ENCODE measurements at regions not wholly inside any gene's neighbourhood (a gene's known extent, or its start where the extent isn't known, plus 50 kb on each side); places are given as distances from the start of the nearest gene placed in this dataset.

GRCh38 chr17:83177611-83178532 lies 98.5 kb downstream of the METRNL start:
- peak in 1 of 2 donors; percentile 2 for DNase-seq (ENCODE audit: low read depth in 1 of 2, low spot score in 1 of 2)

DNA sequence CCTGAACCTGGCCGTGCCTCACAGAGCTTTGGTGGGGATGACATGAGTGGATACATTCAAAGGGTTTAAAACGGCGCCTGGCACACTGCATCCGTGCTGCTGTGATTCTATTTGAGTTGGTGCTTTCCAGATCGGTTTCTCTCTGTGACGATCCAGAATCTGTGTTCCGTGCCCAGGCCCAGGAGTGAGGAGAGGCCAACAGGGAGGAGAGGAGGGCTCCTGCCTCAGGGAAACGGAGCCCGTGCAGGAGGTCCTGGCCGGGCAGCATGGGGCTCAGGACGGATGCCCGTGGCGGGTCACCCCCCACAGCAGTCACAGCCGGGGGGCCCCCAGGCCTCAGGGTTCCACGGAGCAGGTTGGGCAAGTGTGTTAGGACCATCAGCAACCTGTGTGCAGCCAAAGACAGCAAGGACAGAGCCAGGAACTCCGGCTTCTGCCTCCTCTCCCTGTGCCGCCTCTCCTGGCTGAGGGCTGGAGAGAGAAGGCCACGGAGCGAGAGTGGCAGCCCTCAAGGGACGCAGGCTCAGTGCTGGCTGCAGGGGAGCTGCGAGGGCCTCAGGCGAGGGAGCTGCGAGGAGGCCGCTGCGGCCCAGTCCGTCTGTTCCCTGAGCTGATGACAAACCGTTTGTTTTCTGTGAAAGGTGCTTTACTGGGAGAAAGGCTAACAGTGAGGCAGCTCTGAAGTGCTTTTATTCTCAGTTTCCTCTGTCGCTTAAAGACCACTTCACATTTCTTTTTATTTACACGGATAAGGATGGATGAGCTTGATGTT lies 99.3 kb downstream of the METRNL start:
- peak in 1 of 2 donors; percentile 2 for DNase-seq (ENCODE audit: low read depth in 1 of 2, low spot score in 1 of 2)

GRCh38 chr17:83179374-83179773 lies 100.0 kb downstream of the METRNL start:
- DNase-seq (ENCODE audit: low read depth in 1 of 2, low spot score in 1 of 2): no peak

GRCh38 chr17:83179811-83180210 lies 100.4 kb downstream of the METRNL start:
- no peak for DNase-seq (ENCODE audit: low read depth in 1 of 2, low spot score in 1 of 2)

DNA sequence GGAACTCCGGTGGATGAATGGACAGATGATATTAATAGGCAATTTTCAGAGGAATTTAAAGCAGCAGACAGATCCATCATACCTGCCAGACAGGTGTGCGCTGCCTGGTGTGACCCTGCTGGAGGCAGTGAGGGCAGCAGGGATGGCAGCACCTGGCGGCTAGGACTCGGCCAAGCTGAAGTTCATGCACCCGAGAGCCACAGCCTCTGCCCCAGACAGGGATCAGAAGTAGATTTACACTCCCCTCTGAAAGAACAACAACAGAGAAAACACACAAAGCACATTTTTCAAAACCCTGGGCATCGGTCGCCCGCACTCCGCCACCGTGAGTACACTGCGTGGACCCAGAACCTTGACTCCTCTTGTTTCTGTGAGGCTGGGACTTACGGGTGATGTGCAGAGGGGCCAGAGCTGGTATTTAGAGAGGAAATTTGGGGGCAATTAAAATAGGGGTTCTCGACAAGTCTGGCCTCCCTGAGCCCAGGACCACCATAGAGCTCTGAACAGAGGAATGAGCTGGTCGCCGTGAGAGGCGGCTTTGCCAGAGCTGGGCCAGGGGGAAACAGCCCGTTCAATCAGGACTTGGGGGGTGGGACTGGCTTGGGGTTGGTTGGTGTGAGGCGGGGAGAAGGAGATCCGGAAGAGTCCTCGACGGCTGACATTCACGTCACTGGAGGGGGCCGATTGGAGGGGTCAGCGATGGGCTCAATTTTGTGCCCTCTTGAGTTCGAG lies 101.0 kb downstream of the METRNL start:
- DNase-seq (ENCODE audit: low read depth in 1 of 2, low spot score in 1 of 2): peak in 1 of 2 donors; percentile 1

GRCh38 chr17:83180996-83181481 lies 101.6 kb downstream of the METRNL start:
- peak in 1 of 2 donors; percentile 2 for DNase-seq (ENCODE audit: low read depth in 1 of 2, low spot score in 1 of 2)

DNA sequence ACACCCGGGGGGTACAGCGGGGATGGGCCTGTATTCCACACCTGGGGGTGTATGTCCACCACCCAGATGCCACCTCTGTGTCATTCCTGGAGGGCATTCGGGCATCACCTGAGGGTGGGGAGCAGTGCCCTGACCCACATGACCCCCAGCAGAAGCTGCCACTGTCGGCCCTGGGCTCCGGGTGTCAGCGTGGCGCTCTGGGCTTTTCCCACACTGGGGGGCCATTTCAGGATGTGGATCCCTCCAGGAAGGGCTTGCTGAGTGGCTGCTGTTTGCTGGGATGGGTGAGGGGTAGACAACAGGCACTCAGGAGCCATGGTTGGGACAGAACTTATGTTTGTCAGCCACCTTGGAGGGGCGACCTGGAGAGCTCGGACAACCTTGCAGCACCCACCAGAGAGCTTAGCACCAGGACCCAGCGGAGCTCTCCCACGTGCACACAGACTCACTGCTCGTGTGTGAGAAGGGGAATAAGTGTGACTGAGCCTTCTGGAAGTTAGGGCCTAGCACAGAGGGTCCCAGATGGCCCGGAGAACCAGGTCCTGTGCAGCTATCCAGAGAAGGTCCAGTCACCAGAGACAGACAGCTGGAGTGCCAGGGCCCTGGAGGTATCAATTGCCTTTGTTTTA lies 102.7 kb downstream of the METRNL start:
- peak in 1 of 2 donors; percentile 2 for DNase-seq (ENCODE audit: low read depth in 1 of 2, low spot score in 1 of 2)

- no peak for DNase-seq (ENCODE audit: low read depth in 1 of 2, low spot score in 1 of 2)
Measured at GRCh38 chr17:83182620-83183101, 103.3 kb downstream of the METRNL start.

DNA sequence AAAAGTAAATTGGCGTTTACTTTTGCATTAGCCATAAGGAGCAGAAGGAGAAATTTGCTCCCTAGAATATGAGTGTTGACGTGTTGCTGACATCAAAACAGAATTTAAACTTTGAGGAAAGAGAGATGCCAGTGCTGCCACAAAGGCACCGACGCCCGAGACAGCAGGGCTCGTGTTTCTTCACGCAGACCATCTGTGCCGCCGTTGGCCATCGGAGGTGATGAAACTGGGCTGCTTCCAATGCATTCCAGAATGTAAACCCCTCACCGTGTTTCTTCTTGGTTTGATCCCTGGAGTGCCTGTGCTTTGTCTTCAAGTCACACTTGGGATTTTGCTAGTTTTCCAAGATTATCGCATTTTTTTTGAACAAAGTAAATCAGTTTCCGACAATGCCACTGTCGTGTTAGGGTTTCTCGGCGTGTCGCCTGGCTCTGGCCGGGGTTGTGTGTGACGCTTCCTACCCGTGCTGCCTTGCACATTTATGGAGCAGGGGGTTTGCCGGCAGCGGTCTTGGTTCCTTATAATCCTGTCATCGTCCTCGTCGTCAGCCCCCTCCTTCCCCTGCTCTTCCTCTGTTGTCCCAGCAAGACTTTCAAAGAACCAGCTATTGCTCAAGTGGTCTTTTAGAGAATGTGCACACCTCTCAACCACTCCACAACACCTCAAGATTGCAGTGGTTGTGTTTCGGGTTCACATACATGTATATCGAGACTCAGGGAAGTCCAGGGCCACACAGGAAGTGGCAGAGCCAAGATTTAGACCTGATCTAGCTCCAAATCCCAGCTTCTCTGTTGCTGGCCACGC lies 103.9 kb downstream of the METRNL start:
- no peak for DNase-seq (ENCODE audit: low read depth in 1 of 2, low spot score in 1 of 2)

DNA sequence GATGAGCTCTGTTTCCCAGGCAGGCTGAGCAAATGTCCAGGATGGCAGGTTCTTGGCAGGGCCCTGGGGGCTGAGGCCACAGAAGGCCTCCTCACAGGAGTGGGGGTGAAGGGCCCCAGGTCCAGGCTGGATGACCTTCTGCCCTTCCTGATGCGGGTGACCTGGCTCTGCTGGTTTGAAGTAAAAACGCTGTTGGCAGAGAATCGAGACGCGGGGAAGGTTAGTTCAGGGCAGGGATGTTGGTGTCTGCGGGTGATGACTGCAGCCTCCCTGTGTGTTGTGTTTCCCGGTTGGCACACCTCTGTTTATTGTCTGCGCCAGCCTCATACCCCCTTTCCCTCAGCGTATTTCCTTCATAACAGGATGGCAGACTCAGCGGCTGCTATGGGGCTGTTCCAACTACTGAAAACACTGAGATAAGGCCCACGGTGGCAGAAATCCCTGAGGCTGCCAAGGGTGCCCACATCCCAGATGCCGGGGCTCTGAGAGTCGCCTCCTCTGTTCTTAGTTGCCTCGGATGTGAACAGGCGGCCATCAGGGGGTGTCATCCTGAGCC lies 104.6 kb downstream of the METRNL start:
- DNase-seq (ENCODE audit: low read depth in 1 of 2, low spot score in 1 of 2): no peak

- peak in 1 of 2 donors; percentile 2 for DNase-seq (ENCODE audit: low read depth in 1 of 2, low spot score in 1 of 2)
Measured at GRCh38 chr17:83185023-83186002, 105.9 kb downstream of the METRNL start.

DNA sequence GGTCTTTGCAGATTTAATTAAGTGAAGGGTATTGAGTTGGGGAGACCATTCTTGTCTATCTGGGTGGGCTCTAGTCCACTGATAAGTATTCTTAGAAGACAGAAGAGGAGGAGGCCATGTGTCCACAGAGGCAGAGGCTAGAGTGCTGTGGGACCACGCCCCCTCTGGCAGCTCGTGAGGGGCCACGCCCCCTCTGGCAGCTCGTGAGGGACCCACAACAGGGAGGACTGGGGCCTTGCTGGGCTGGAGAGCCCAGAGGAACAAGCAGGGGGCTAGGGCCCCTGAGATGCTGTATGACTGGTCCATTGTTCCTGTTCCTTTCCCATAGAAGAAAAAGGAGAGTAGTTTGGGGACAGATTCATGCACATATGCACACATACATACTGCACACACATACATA lies 106.8 kb downstream of the METRNL start:
- no peak for DNase-seq (ENCODE audit: low read depth in 1 of 2, low spot score in 1 of 2)

DNA sequence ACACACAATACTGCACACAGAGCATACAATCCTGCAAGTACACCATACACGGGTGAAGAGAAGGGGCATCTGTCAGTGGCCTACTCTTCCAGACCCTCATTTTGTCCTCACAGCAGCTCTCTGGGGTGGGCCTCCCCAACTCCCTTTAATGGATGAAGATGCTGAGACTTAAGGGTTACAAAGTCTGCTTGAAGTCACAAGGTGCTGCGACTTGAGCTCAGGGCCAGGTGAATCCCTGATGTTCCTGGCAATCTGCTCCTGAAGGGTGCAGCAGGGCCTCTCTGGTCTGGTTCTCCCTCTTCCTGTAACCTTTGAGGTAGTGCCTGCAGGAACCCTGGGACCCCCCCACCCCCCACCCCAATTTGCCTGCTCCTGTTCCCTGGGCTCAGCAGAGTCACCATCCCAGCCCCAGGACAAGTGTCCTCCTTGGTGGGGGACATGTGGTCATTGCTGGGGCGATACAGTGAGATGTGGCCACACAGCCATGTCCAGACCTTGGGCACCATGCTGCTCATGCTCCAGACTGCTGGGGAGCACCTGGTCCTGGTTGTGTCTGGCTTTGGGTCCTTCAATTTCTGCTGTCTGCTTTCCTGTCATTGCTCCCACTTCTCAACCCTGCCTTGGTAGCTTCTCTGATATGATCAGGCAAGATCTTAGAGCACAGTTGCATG lies 107.5 kb downstream of the METRNL start:
- no peak for DNase-seq (ENCODE audit: low read depth in 1 of 2, low spot score in 1 of 2)

DNA sequence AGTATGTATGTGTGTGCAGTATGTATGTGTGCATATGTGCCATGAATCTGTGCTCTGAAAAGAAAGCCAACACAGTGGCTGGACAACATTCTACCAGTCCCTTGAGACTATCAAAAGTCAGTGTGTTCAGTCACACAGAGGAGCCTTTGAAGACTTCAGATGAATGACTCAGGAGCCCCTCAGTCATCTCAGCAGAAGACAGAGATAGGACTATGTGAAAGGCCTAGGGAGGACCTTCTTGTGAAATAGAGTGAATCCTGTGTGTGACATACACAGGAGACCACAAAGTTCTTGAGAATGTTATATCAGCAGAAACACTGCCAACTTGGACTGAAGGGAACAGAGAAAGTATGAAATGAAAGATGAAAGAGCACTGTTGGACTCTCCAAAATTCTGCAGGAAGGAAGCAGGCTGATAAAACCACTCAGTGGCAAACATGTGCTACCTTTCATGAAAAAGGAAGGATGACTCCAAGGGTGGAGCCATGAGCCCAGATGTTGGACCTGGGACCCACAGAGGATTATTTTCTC lies 108.4 kb downstream of the METRNL start:
- no peak for DNase-seq (ENCODE audit: low read depth in 1 of 2, low spot score in 1 of 2)

- no peak for DNase-seq (ENCODE audit: low read depth in 1 of 2, low spot score in 1 of 2)
Measured at GRCh38 chr17:83189044-83190003, 109.9 kb downstream of the METRNL start.

DNA sequence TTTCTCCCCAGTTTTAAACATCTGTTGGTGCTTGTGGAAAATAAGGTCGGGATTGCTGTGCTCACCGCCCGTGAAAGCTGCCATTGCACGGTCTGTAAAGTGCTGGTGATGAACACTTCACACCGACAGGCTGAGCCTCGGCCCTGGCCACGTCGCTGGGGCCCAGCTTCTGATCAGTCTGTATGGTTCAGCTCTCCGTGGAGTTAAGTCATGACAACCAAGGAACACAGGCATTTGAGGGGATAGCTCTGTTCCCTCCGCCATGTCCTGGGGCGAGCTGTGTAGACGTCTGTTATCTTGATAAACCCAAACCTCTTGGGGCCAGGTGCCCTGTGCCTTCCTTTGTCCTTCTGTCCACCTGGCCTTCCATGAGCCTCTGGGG lies 110.6 kb downstream of the METRNL start:
- no peak for DNase-seq (ENCODE audit: low read depth in 1 of 2, low spot score in 1 of 2)
